K562 (cell line): ENCODE measurements at regions not wholly inside any gene's neighbourhood (a gene's known extent, or its start where the extent isn't known, plus 50 kb on each side); places are given as distances from the start of the nearest gene placed in this dataset.

ENCODE experiments used
- ATAC-seq: fragments of 200-7000 bp; cut with Tn5 transposase; 3 replicates; pipeline ENCODE4 v1.9.1; 2020; ENCODE audit warnings: moderate library complexity
- BruUV-seq: library from RNA; stranded (reverse); fragments of 400-500 nt; replicated peaks from 2 replicates; lab custom pipeline; 2021; lab: Mats Ljungman, UMichigan
- CTCF ChIA-PET: fragments of 300-600 bp; formaldehyde crosslinking; extraction: SDS; loops from one replicate; lab custom pipeline; 2021; ENCODE audit warnings: low intra/inter-chr PET ratio; lab: Yijun Ruan, JAX
- POLR2A ChIA-PET: fragments of 300-600, 350-650 bp; sonication (Branson Sonifier 250); formaldehyde crosslinking; extraction: SDS; loops from one replicate; lab custom pipeline; 2021; ENCODE audit warnings: antibody characterized with exemption, inconsistent platforms; lab: Yijun Ruan, JAX
- DNase-seq, 4 experiments: peaks; one replicate each; pipeline versions ENCODE4 v3.0.0 to v3.0.0-alpha.2; 2011 to 2018; ENCODE audit warnings: low spot score in 3 of 4, mixed read lengths in 3 of 4; ENCODE audit errors: extremely low read depth in 1 of 4
- FAIRE-seq: peaks from 2 replicates; lab custom pipeline; 2011; peaks lifted over from hg19 to GRCh38; lab: Jason Lieb, UNC
- H2AFZ ChIP-seq: 2 replicates; pipeline ENCODE4 v1.6.0; 2011; ENCODE audit warnings: low read depth, low read length, control low read depth, inconsistent platforms
- H3K27ac ChIP-seq: fragments of 200-600 bp; 3 replicates; pipeline ENCODE4 v1.8.0; 2011; ENCODE audit warnings: low read depth, mild to moderate bottlenecking, control low read depth, inconsistent platforms, low read length, moderate library complexity, mixed read lengths; ENCODE audit errors: extremely low read depth
- H3K27me3 ChIP-seq, 2 experiments: fragments of 300-600 bp in 1 of 2; 2 replicates in 1 of 2; 3 replicates in 1 of 2; pipeline versions ENCODE4 v1.6.0 to v1.8.0; 2011; ENCODE audit warnings: inconsistent platforms in 2 of 2, low read length in 2 of 2, mild to moderate bottlenecking in 1 of 2, mixed read lengths in 1 of 2, moderate library complexity in 1 of 2; ENCODE audit not compliant: control insufficient read depth in 2 of 2, insufficient read depth in 2 of 2
- H3K36me3 ChIP-seq: fragments of 300-600 bp; 3 replicates; pipeline ENCODE4 v1.8.0; 2011; ENCODE audit warnings: mild to moderate bottlenecking, low read length, inconsistent platforms; ENCODE audit not compliant: control insufficient read depth, insufficient read depth
- H3K4me1 ChIP-seq, 2 experiments: fragments of 200-600 bp in 1 of 2; replicated peaks in 1 of 2; 2 replicates in 1 of 2; 3 replicates in 1 of 2; pipeline versions ENCODE4 v1.5.1 to v1.8.0; 2011; ENCODE audit warnings: inconsistent platforms in 2 of 2, low read length in 2 of 2, mild to moderate bottlenecking in 1 of 2, mixed read lengths in 1 of 2, moderate library complexity in 1 of 2; ENCODE audit not compliant: control insufficient read depth in 2 of 2, insufficient read depth in 2 of 2
- H3K4me2 ChIP-seq: 2 replicates; pipeline ENCODE4 v1.6.1; 2011; ENCODE audit warnings: low read length, control low read depth, inconsistent platforms, mixed read lengths; ENCODE audit not compliant: insufficient read depth
- H3K4me3 ChIP-seq: fragments of 200-600 bp; sonication (generic), shearing (Covaris generic); 2 replicates; pipeline ENCODE4 v1.5.1; 2016; ENCODE audit warnings: control low read depth, inconsistent platforms
- H3K79me2 ChIP-seq: fragments of 200-600 bp; 3 replicates; pipeline ENCODE4 v1.8.0; 2011; ENCODE audit warnings: low read length, inconsistent platforms; ENCODE audit not compliant: control insufficient read depth, insufficient read depth
- H3K9ac ChIP-seq, 2 experiments: 2 replicates each; pipeline versions ENCODE4 v1.6.0 to v1.6.1; 2011; ENCODE audit warnings: low read depth in 2 of 2, low read length in 2 of 2, control low read depth in 1 of 2, inconsistent platforms in 1 of 2, mild to moderate bottlenecking in 1 of 2, mixed read lengths in 1 of 2; ENCODE audit not compliant: insufficient read depth in 1 of 2
- H3K9me1 ChIP-seq: one replicate; pipeline ENCODE4 v1.6.0; 2011; ENCODE audit warnings: inconsistent platforms, mild to moderate bottlenecking, low read length, moderate library complexity; ENCODE audit not compliant: control insufficient read depth, insufficient read depth
- H3K9me3 ChIP-seq: replicated peaks from 2 replicates; pipeline ENCODE4 v1.5.1; 2011; ENCODE audit warnings: low read depth, low read length, inconsistent platforms; ENCODE audit not compliant: control insufficient read depth, insufficient read depth
- H4K20me1 ChIP-seq: replicated peaks from 2 replicates; pipeline ENCODE4 v1.6.1; 2011; ENCODE audit warnings: low read length, inconsistent platforms, mixed read lengths; ENCODE audit not compliant: control insufficient read depth, insufficient read depth
- EP300 ChIP-seq: IDR thresholded peaks from 2 replicates; pipeline ENCODE4 v1.6.1; 2012; ENCODE audit warnings: low read length, improper control_type of control experiment
- MBD2 ChIP-seq: sonication (generic); IDR thresholded peaks from 2 replicates; pipeline ENCODE4 v1.6.1; 2016; ENCODE audit warnings: low read depth, borderline replicate concordance
- NFATC3 ChIP-seq: fragments of 450-650 bp; IDR thresholded peaks from 2 replicates; pipeline ENCODE4 v1.6.1; 2017; ENCODE audit warnings: mild to moderate bottlenecking
- POLR2AphosphoS2 ChIP-seq: IDR thresholded peaks from 2 replicates; pipeline ENCODE4 v1.6.1; 2012; ENCODE audit warnings: low read length, improper control_type of control experiment
- WGBS: fragments of 100-300 bp; shearing (Covaris generic); methylation state at CpG from one replicate; pipeline ENCODE4 v1.1.6; 2016; ENCODE audit warnings: low coverage, mixed read lengths; ENCODE audit not compliant: insufficient coverage; ENCODE audit errors: missing lambda C conversion rate; 5-methylcytosine and 5-hydroxymethylcytosine counted together
- in situ Hi-C: fragments of 300-500 bp; cut with MboI; formaldehyde crosslinking; loops from 4 replicates; pipeline ENCODE4 v1.15.0; 2018; ENCODE audit warnings: inconsistent platforms, mixed read lengths
- intact Hi-C: fragments of 100-400 bp; cut with micrococcal nuclease; formaldehyde crosslinking; loops from 2 replicates; pipeline ENCODE4 v1.14.2; 2022
- TF ChIP-seq, protein P1 (sequence below): fragments of 450-650 bp; IDR thresholded peaks from one replicate; pipeline ENCODE4 v1.6.1; 2018; ENCODE audit warnings: mild to moderate bottlenecking, moderate library complexity; ENCODE audit not compliant: partially characterized antibody
- TF ChIP-seq, protein P2 (sequence below): fragments of 450-650 bp; formaldehyde crosslinking; IDR thresholded peaks from 2 replicates; pipeline ENCODE4 v1.4.0; 2020; ENCODE audit warnings: mild to moderate bottlenecking, mixed read lengths

DNA sequence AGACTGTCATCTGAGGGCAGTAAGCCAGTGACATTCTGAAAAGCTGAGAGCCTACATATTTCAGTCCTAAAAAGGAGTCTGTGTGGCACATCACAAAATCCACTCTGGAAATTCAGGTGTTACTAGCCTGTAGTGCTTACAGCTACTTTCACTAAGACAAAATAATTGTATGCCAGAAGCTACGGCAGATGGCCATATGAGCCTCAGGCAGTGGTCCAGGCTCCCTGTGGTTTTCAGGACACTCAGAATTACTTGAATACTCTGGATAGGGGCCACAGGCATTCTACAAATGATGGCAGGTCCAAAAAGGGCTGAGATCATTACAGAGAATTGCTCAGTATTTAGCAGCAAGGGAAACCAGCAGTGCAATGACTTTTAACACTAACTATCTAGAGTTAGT is 527.1 kb downstream of the MRPL39 start (continued):
- TF ChIP-seq EP300: no peak
- TF ChIP-seq, protein P1, sequence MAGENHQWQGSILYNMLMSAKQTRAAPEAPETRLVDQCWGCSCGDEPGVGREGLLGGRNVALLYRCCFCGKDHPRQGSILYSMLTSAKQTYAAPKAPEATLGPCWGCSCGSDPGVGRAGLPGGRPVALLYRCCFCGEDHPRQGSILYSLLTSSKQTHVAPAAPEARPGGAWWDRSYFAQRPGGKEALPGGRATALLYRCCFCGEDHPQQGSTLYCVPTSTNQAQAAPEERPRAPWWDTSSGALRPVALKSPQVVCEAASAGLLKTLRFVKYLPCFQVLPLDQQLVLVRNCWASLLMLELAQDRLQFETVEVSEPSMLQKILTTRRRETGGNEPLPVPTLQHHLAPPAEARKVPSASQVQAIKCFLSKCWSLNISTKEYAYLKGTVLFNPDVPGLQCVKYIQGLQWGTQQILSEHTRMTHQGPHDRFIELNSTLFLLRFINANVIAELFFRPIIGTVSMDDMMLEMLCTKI: no peak
- no peak for TF ChIP-seq POLR2AphosphoS2

DNA sequence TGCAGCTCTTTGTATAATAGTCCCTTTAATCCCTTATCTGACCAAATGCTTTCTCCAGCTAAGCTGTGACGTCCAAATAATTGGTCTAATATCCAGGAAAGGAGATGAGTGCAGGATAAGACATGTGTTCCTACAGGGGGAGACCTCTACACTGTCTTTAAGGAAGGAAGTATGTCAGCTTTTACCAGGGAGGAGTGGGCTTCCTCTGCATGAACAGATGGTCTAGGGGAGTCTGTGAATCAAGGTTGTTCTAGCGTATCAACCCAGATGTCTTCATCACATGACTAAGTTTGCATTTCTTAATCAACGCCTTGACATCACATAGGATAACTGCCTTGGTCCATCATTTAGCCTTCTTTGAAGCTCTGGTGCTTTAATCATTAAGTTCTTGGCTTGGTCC is 528.2 kb downstream of the MRPL39 start:
- CTCF ChIA-PET: no interaction called here
- ATAC-seq: no peak

More for the DNA sequence above, 528.2 kb downstream of the MRPL39 start:
- intact Hi-C loops: no loop called here
- Histone ChIP-seq H3K4me3 (no peak overlapping the region), H3K4me1 (no peaks in the 10 kb centered on the region), H3K4me2 (no peak overlapping the region), H3K36me3 (no peaks in the 10 kb centered on the region), H3K9me1 (no peaks in the 10 kb centered on the region), H4K20me1 (no peaks in the 10 kb centered on the region), H3K79me2 (no peaks in the 10 kb centered on the region), H3K9me3 (no peaks in the 10 kb centered on the region; the same call in 1 of the 2 replicates), H3K27me3 (no peaks in the 10 kb centered on the region), H2AFZ (no peak overlapping the region), H3K27ac (no peak overlapping the region), H3K9ac (no peak overlapping the region)
- BruUV-seq: no TSS peak
- WGBS: 0% methylated on average over 3 of the region's 3 CpGs
- TF ChIP-seq, protein P2, sequence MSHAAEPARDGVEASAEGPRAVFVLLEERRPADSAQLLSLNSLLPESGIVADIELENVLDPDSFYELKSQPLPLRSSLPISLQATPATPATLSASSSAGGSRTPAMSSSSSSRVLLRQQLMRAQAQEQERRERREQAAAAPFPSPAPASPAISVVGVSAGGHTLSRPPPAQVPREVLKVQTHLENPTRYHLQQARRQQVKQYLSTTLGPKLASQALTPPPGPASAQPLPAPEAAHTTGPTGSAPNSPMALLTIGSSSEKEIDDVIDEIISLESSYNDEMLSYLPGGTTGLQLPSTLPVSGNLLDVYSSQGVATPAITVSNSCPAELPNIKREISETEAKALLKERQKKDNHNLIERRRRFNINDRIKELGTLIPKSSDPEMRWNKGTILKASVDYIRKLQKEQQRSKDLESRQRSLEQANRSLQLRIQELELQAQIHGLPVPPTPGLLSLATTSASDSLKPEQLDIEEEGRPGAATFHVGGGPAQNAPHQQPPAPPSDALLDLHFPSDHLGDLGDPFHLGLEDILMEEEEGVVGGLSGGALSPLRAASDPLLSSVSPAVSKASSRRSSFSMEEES: peak; percentile 33; the same call in 1 of the 2 replicates
- TF ChIP-seq MBD2 (no peak), NFATC3 (no peak)
- no peak for FAIRE-seq
- in situ Hi-C loops: no loop called here
- DNase-seq: no peak
- POLR2A ChIA-PET: no interaction called here
